Parathyroid adenoma (tissue), 2 donors: ENCODE measurements at regions not wholly inside any gene's neighbourhood (a gene's known extent, or its start where the extent isn't known, plus 50 kb on each side); places are given as distances from the start of the nearest gene placed in this dataset.

Source experiments
- H2AFZ ChIP-seq: fragments of 300-600 bp; sonication (generic); one replicate; pipeline ENCODE4 v1.7.0; 2017; ENCODE audit warnings: antibody characterized with exemption, mild to moderate bottlenecking
- H3K27ac ChIP-seq: fragments of 300-600 bp; sonication (generic); one replicate; pipeline ENCODE4 v1.7.0; 2017
- H3K27me3 ChIP-seq: fragments of 300-600 bp; sonication (generic); one replicate; pipeline ENCODE4 v1.7.0; 2017; ENCODE audit warnings: low read length; ENCODE audit not compliant: control insufficient read depth, insufficient read depth
- H3K36me3 ChIP-seq: fragments of 300-600 bp; sonication (generic); one replicate; pipeline ENCODE4 v1.7.0; 2017; ENCODE audit warnings: low read length; ENCODE audit not compliant: control insufficient read depth, insufficient read depth
- H3K4me1 ChIP-seq: fragments of 300-600 bp; sonication (generic); one replicate; pipeline ENCODE4 v1.7.0; 2017; ENCODE audit warnings: control low read depth
- H3K4me2 ChIP-seq: fragments of 300-600 bp; sonication (generic); one replicate; pipeline ENCODE4 v1.7.0; 2017; ENCODE audit warnings: low read length
- H3K4me3 ChIP-seq: fragments of 300-600 bp; sonication (generic); one replicate; pipeline ENCODE4 v1.7.0; 2017; ENCODE audit warnings: low read depth, low read length
- H3K79me2 ChIP-seq: fragments of 300-600 bp; sonication (generic); one replicate; pipeline ENCODE4 v1.7.0; 2017; ENCODE audit warnings: control low read depth
- H3K9ac ChIP-seq: fragments of 300-600 bp; sonication (generic); one replicate; pipeline ENCODE4 v1.7.0; 2017; ENCODE audit warnings: mild to moderate bottlenecking
- H3K9me3 ChIP-seq: fragments of 300-600 bp; sonication (generic); one replicate; pipeline ENCODE4 v1.7.0; 2017; ENCODE audit warnings: low read length; ENCODE audit not compliant: control insufficient read depth
- TF ChIP-seq, protein P1 (sequence below): fragments of 300-600 bp; sonication (generic); IDR thresholded peaks from one replicate; pipeline ENCODE4 v1.7.0; 2017; ENCODE audit warnings: antibody characterized with exemption, mild to moderate bottlenecking
- donor health status: primary hyperparathyroidism.

DNA sequence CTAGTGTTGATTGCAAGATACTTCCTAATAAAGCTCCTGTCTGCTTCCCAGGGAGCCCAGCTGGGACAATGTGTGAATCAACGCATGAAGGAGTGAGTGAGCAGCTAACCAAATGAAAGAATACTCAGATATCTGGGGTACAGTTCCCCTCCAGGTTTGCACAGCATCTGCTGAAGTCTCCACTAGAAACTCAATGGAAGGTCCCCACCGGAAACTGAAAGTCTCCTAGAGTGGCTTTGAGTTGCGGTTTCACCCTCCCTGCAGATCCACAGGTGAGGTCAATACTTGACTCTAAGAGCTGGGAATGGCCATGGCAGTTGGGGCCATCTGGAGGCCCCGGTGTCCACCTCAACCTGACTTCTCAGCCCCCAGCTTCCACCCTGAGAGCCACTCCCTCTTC is 198.2 kb upstream of the MSX2 start:
- Histone ChIP-seq H3K27me3 (no peaks in the 10 kb centered on the region), H3K9ac (no peak overlapping the region)

DNA sequence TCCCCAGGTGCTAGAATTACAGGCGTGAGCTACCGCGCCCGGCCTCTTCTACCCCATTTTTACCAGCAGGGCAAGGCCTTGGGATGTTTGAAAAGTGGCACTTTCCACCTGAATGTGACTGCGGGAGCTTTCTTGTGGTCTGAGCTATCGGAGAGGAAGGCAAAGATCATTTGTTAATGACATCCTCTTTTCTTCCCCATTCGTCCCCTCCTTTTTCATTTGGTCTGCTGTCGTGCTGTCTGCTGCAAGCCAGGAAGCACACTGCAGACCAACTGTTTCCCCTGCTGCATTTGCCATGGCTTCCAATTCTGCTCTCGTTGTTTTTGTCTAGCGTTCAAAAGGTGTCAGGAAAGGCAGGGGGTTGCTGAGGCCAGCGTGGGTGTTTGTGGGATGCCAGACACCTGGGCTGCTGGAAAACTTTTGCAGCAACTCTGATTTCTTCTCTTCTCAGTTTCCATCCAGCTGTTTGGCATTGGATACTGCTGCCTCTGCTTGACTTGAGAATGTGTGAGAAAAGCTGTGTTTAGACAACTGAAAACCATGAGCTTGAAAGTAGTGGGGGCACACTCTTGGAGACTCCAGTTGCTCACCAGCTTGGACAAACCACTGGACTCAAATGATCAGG is 196.4 kb upstream of the MSX2 start:
- Histone ChIP-seq H3K27ac (no peak overlapping the region), H3K27me3 (no peaks in the 10 kb centered on the region), H3K9me3 (no peaks in the 10 kb centered on the region), H3K79me2 (no peaks in the 10 kb centered on the region), H3K4me3 (no peak overlapping the region), H3K4me1 (peaks cover 19% of the 10 kb centered on the region), H3K36me3 (no peaks in the 10 kb centered on the region), H3K9ac (no peak overlapping the region), H3K4me2 (no peak overlapping the region), H2AFZ (no peak overlapping the region)
- TF ChIP-seq, protein P1, sequence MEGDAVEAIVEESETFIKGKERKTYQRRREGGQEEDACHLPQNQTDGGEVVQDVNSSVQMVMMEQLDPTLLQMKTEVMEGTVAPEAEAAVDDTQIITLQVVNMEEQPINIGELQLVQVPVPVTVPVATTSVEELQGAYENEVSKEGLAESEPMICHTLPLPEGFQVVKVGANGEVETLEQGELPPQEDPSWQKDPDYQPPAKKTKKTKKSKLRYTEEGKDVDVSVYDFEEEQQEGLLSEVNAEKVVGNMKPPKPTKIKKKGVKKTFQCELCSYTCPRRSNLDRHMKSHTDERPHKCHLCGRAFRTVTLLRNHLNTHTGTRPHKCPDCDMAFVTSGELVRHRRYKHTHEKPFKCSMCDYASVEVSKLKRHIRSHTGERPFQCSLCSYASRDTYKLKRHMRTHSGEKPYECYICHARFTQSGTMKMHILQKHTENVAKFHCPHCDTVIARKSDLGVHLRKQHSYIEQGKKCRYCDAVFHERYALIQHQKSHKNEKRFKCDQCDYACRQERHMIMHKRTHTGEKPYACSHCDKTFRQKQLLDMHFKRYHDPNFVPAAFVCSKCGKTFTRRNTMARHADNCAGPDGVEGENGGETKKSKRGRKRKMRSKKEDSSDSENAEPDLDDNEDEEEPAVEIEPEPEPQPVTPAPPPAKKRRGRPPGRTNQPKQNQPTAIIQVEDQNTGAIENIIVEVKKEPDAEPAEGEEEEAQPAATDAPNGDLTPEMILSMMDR, result no peak

More for the DNA sequence above, 198.2 kb upstream of the MSX2 start:
- Histone ChIP-seq H2AFZ (peak overlapping the region; percentile 38), H3K4me3 (no peak overlapping the region), H3K36me3 (no peaks in the 10 kb centered on the region), H3K4me2 (no peak overlapping the region), H3K79me2 (no peaks in the 10 kb centered on the region), H3K4me1 (peaks cover 7% of the 10 kb centered on the region), H3K27ac (no peak overlapping the region), H3K9me3 (no peaks in the 10 kb centered on the region)
- TF ChIP-seq, protein P1, result no peak

DNA sequence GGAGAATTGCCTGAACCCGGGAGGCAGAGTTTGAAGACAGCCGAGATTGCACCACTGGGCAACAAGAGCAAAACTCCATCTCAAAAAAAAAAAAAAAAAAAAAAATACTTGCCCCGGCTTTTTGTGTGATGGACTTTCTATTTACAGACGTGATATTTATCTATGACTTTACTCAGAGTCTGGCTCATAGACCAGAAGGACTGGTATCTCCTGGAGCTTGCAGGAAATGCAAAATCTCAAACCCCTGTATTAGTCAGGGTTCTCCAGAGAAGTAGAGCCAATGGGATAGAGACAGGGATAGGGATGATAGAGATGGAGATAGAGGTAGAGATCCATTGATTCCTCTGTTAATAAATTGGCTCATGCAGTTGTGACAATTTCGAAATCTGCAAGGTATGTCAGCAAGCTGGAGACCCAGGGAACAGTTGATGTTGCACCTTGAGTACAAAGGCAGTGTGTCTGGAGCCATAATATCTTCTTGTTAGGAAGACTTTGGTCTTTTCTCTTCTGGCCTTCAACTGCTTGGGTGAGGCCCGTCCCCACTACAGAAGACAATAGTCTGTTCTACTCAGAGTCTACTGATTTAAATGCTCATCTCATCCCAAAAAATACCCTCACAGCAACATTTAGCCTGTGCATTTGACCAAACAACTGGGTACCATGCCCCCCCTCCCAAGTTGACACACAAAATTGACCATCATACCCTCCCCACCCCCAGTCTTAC is 195.4 kb upstream of the MSX2 start:
- Histone ChIP-seq H3K79me2 (no peaks in the 10 kb centered on the region), H3K27ac (no peak overlapping the region), H3K36me3 (no peaks in the 10 kb centered on the region), H3K4me2 (no peak overlapping the region), H3K4me3 (no peak overlapping the region), H3K9ac (no peak overlapping the region), H3K9me3 (no peaks in the 10 kb centered on the region), H3K27me3 (no peaks in the 10 kb centered on the region), H2AFZ (no peak overlapping the region), H3K4me1 (peaks cover 24% of the 10 kb centered on the region)
- TF ChIP-seq, protein P1, result no peak

DNA sequence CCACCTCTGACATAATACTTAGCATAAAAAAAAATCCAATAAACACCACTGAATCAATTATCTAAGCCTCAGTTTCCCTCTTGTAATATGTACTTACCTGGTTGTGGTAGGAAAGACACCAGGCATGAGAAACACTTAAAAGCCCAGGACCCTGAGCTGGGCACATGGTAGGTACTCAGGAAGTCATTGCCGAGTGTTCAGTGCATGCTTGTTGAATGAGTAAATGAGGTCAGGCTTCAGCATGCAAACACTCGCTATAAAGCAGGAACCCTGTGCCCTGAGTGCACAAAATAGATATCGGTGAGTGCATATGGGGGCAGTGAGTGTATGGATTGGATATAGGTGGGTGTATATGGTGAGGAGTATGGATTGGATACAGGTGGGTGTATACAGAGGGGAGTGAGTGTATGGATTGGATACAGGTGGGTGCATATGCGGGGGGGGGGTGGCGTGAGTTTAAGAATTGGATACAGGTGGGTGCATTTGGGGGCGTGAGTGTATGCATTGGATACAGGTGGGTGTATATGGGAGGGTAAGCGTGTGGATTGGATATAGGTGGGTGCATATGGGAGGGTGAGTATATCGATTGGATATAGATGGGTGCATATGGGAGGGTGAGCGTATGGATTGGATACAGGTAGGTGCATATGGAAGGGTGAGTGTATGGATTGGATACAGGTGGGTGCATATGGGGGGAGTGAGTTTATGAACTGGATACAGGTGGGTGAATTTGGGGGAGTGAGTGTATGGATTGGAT is 194.3 kb upstream of the MSX2 start:
- Histone ChIP-seq H3K27me3 (no peaks in the 10 kb centered on the region), H3K4me1 (peaks cover 22% of the 10 kb centered on the region), H3K9me3 (no peaks in the 10 kb centered on the region), H3K79me2 (no peaks in the 10 kb centered on the region), H3K36me3 (no peaks in the 10 kb centered on the region), H3K4me2 (no peak overlapping the region), H3K27ac (no peak overlapping the region), H3K4me3 (no peak overlapping the region), H2AFZ (no peak overlapping the region), H3K9ac (no peak overlapping the region)
- TF ChIP-seq, protein P1, result no peak
